Mesenchymal stem cell (in vitro differentiated cells and primary cell): ENCODE measurements at regions not wholly inside any gene's neighbourhood (a gene's known extent, or its start where the extent isn't known, plus 50 kb on each side); places are given as distances from the start of the nearest gene placed in this dataset.

Experiments
- DNase-seq: peaks from one replicate; pipeline ENCODE4 v3.0.0-alpha.2; 2013
- H2AFZ ChIP-seq: one replicate; pipeline ENCODE4 v1.6.1; 2013; ENCODE audit warnings: low read depth, mild to moderate bottlenecking, control low read depth, inconsistent platforms, low read length, moderate library complexity
- H2AK5ac ChIP-seq: 2 replicates; pipeline ENCODE4 v1.6.1; 2013; ENCODE audit warnings: low read length, moderate library complexity, mild to moderate bottlenecking, inconsistent platforms; ENCODE audit not compliant: severe bottlenecking
- H2BK120ac ChIP-seq: one replicate; pipeline ENCODE4 v1.6.1; 2013; ENCODE audit warnings: low read depth, mild to moderate bottlenecking, inconsistent platforms, low read length, moderate library complexity
- H2BK12ac ChIP-seq, 2 experiments: one replicate each; pipeline ENCODE4 v1.6.1; 2013; ENCODE audit warnings: inconsistent platforms in 2 of 2, low read length in 2 of 2, mild to moderate bottlenecking in 2 of 2, moderate library complexity in 2 of 2, control low read depth in 1 of 2
- H2BK15ac ChIP-seq: one replicate; pipeline ENCODE4 v1.6.1; 2013; ENCODE audit warnings: mild to moderate bottlenecking, low read depth, inconsistent platforms; ENCODE audit not compliant: poor library complexity, severe bottlenecking
- H2BK5ac ChIP-seq: 2 replicates; pipeline ENCODE4 v1.6.1; 2013; ENCODE audit warnings: low read depth, mild to moderate bottlenecking, low read length, control low read depth, inconsistent platforms; ENCODE audit not compliant: poor library complexity, severe bottlenecking
- H3K14ac ChIP-seq, 2 experiments: one replicate each; pipeline ENCODE4 v1.6.1; 2013; ENCODE audit warnings: inconsistent platforms in 2 of 2, low read length in 2 of 2, control low read depth in 1 of 2, mild to moderate bottlenecking in 1 of 2, moderate library complexity in 1 of 2
- H3K18ac ChIP-seq, 2 experiments: one replicate each; pipeline ENCODE4 v1.6.1; 2013; ENCODE audit warnings: inconsistent platforms in 2 of 2, low read length in 2 of 2, control low read depth in 1 of 2, low read depth in 1 of 2, mild to moderate bottlenecking in 1 of 2
- H3K23ac ChIP-seq, 2 experiments: one replicate each; pipeline ENCODE4 v1.6.1; 2013; ENCODE audit warnings: inconsistent platforms in 2 of 2, low read length in 2 of 2, mild to moderate bottlenecking in 2 of 2, moderate library complexity in 2 of 2, control low read depth in 1 of 2
- H3K27ac ChIP-seq: 2 replicates; pipeline ENCODE4 v1.5.1; 2013; ENCODE audit warnings: mild to moderate bottlenecking, moderate library complexity, low read length, control low read depth, inconsistent platforms; ENCODE audit not compliant: poor library complexity, severe bottlenecking
- H3K27me3 ChIP-seq, 2 experiments: 2 replicates each; pipeline versions ENCODE4 v1.6.1 to v1.7.0; 2013; ENCODE audit warnings: low read length in 2 of 2, mild to moderate bottlenecking in 2 of 2, moderate library complexity in 2 of 2, control low read depth in 1 of 2, inconsistent platforms in 1 of 2; ENCODE audit not compliant: control insufficient read depth in 1 of 2, insufficient read depth in 1 of 2
- H3K36me3 ChIP-seq, 2 experiments: 2 replicates each; pipeline versions ENCODE4 v1.6.1 to v1.7.0; 2013; ENCODE audit warnings: low read length in 2 of 2, control low read depth in 1 of 2, inconsistent platforms in 1 of 2, low read depth in 1 of 2, mild to moderate bottlenecking in 1 of 2; ENCODE audit not compliant: insufficient read depth in 2 of 2, control insufficient read depth in 1 of 2
- H3K4ac ChIP-seq, 2 experiments: one replicate each; pipeline ENCODE4 v1.6.1; 2013; ENCODE audit warnings: inconsistent platforms in 2 of 2, low read length in 2 of 2, mild to moderate bottlenecking in 2 of 2, moderate library complexity in 2 of 2, control low read depth in 1 of 2, low read depth in 1 of 2
- H3K4me1 ChIP-seq: 2 replicates; pipeline ENCODE4 v1.6.1; 2013; ENCODE audit warnings: low read depth, low read length, control low read depth; ENCODE audit not compliant: control insufficient read depth, insufficient read depth
- H3K4me2 ChIP-seq: 2 replicates; pipeline ENCODE4 v1.6.1; 2013; ENCODE audit warnings: low read length, mild to moderate bottlenecking, inconsistent platforms; ENCODE audit not compliant: poor library complexity, severe bottlenecking
- H3K4me3 ChIP-seq, 2 experiments: 2 replicates each; pipeline versions ENCODE4 v1.5.1 to v1.7.0; 2013; ENCODE audit warnings: low read length in 2 of 2, mild to moderate bottlenecking in 2 of 2, control low read depth in 1 of 2, low read depth in 1 of 2; ENCODE audit not compliant: insufficient read depth in 1 of 2
- H3K79me1 ChIP-seq: replicated peaks from 2 replicates; pipeline ENCODE4 v1.6.1; 2013; ENCODE audit warnings: mild to moderate bottlenecking, control low read depth, low read length, inconsistent platforms; ENCODE audit not compliant: poor library complexity, severe bottlenecking
- H3K9ac ChIP-seq: 2 replicates; pipeline ENCODE4 v1.7.0; 2013; ENCODE audit warnings: mild to moderate bottlenecking, low read length, moderate library complexity
- H3K9me3 ChIP-seq: 2 replicates; pipeline ENCODE4 v1.7.0; 2013; ENCODE audit warnings: mild to moderate bottlenecking, low read length; ENCODE audit not compliant: control insufficient read depth
- H4K8ac ChIP-seq: one replicate; pipeline ENCODE4 v1.6.1; 2013; ENCODE audit warnings: inconsistent platforms, mild to moderate bottlenecking, low read length, moderate library complexity
- H4K91ac ChIP-seq: one replicate; pipeline ENCODE4 v1.6.1; 2013; ENCODE audit warnings: mild to moderate bottlenecking, low read length, inconsistent platforms
- WGBS: methylation state at CpG from one replicate; pipeline ENCODE4 v1.1.7; 2013; ENCODE audit warnings: mixed read lengths; 5-methylcytosine and 5-hydroxymethylcytosine counted together

- Histone ChIP-seq H2BK5ac (no peak overlapping the region), H3K18ac (no peak overlapping the region), H2AFZ (no peak overlapping the region), H2BK120ac (no peak overlapping the region), H4K8ac (no peak overlapping the region), H3K27ac (no peak overlapping the region), H2AK5ac (no peak overlapping the region), H3K79me1 (no peaks in the 10 kb centered on the region), H3K4me1 (no peaks in the 10 kb centered on the region), H3K23ac (no peak overlapping the region), H3K14ac (no peak overlapping the region), H3K36me3 (no peaks in the 10 kb centered on the region), H3K9me3 (no peaks in the 10 kb centered on the region), H2BK15ac (no peak overlapping the region), H2BK12ac (no peak overlapping the region), H3K4me3 (no peak overlapping the region), H4K91ac (no peak overlapping the region), H3K4me2 (no peak overlapping the region), H3K4ac (no peak overlapping the region), H3K9ac (no peak overlapping the region), H3K27me3 (no peaks in the 10 kb centered on the region)
- DNase-seq = no peak
- WGBS = 100% methylated on average over 1 of the region's 1 CpG
These were observed 53.5 kb upstream of the NPFFR2 start for GRCh38 chr4:71978210-71978835.

GRCh38 chr4:71980976-71981375 lies 50.8 kb upstream of the NPFFR2 start:
- no peak overlapping the region for H3K4ac ChIP-seq

More at GRCh38 chr4:71980976-71981375, 50.8 kb upstream of the NPFFR2 start:
- Histone ChIP-seq H3K4me2 (no peak overlapping the region), H3K4me1 (no peaks in the 10 kb centered on the region), H3K18ac (no peak overlapping the region), H2BK120ac (no peak overlapping the region), H3K9me3 (no peaks in the 10 kb centered on the region), H2BK5ac (no peak overlapping the region), H3K27me3 (no peaks in the 10 kb centered on the region), H3K36me3 (no peaks in the 10 kb centered on the region), H3K4me3 (no peak overlapping the region), H3K79me1 (no peaks in the 10 kb centered on the region), H2BK12ac (no peak overlapping the region), H3K27ac (no peak overlapping the region), H4K91ac (no peak overlapping the region), H2AK5ac (no peak overlapping the region), H3K23ac (no peak overlapping the region), H4K8ac (no peak overlapping the region), H2BK15ac (no peak overlapping the region), H3K9ac (no peak overlapping the region), H2AFZ (no peak overlapping the region), H3K14ac (no peak overlapping the region)
- DNase-seq = no peak
- WGBS = no CpG with 5 or more reads among the region's 2 CpGs
